ENCODE measurements at regions not wholly inside any gene's neighbourhood (a gene's known extent, or its start where the extent isn't known, plus 50 kb on each side); places are given as distances from the start of the nearest gene placed in this dataset.

DNA sequence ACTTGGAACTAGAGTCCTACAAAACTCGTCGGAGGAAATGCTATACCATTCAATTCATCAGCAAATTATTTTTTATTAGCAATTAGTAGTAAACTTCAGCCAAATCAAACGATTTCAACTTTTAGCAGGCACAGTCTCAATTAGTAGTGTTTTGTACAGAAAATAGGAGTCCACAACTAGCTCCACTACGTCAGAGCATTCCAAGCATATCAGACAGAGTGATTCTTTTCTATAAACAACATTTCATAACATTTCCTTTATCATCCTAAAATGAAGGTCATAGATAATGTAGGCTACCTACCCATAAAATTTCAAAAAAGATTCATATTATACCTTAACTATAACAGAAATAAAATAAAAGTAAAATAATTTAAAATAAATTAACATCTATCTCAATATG, 169.9 kb downstream of the KIF18A start:
- TF ChIP-seq, protein P1, sequence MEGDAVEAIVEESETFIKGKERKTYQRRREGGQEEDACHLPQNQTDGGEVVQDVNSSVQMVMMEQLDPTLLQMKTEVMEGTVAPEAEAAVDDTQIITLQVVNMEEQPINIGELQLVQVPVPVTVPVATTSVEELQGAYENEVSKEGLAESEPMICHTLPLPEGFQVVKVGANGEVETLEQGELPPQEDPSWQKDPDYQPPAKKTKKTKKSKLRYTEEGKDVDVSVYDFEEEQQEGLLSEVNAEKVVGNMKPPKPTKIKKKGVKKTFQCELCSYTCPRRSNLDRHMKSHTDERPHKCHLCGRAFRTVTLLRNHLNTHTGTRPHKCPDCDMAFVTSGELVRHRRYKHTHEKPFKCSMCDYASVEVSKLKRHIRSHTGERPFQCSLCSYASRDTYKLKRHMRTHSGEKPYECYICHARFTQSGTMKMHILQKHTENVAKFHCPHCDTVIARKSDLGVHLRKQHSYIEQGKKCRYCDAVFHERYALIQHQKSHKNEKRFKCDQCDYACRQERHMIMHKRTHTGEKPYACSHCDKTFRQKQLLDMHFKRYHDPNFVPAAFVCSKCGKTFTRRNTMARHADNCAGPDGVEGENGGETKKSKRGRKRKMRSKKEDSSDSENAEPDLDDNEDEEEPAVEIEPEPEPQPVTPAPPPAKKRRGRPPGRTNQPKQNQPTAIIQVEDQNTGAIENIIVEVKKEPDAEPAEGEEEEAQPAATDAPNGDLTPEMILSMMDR (conservative IDR thresholded peaks at IDR 0.05; ENCODE audit: low read depth in 2 of 2), result no peak
- no peak for TF ChIP-seq ZNF114 (CRISPR knock-in tag; IDR thresholded peaks at IDR 0.05)
- no peak for TF ChIP-seq POLR2AphosphoS5 (IDR thresholded peaks at IDR 0.05; ENCODE audit: low read depth)
- TF ChIP-seq CREB1 (CRISPR knock-in tag; IDR thresholded peaks at IDR 0.05; ENCODE audit: low read depth), result no peak
- TF ChIP-seq, protein P2, sequence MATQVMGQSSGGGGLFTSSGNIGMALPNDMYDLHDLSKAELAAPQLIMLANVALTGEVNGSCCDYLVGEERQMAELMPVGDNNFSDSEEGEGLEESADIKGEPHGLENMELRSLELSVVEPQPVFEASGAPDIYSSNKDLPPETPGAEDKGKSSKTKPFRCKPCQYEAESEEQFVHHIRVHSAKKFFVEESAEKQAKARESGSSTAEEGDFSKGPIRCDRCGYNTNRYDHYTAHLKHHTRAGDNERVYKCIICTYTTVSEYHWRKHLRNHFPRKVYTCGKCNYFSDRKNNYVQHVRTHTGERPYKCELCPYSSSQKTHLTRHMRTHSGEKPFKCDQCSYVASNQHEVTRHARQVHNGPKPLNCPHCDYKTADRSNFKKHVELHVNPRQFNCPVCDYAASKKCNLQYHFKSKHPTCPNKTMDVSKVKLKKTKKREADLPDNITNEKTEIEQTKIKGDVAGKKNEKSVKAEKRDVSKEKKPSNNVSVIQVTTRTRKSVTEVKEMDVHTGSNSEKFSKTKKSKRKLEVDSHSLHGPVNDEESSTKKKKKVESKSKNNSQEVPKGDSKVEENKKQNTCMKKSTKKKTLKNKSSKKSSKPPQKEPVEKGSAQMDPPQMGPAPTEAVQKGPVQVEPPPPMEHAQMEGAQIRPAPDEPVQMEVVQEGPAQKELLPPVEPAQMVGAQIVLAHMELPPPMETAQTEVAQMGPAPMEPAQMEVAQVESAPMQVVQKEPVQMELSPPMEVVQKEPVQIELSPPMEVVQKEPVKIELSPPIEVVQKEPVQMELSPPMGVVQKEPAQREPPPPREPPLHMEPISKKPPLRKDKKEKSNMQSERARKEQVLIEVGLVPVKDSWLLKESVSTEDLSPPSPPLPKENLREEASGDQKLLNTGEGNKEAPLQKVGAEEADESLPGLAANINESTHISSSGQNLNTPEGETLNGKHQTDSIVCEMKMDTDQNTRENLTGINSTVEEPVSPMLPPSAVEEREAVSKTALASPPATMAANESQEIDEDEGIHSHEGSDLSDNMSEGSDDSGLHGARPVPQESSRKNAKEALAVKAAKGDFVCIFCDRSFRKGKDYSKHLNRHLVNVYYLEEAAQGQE (IDR thresholded peaks at IDR 0.05; ENCODE audit: unreplicated experiment), result no peak
- no peak for TF ChIP-seq EZH2 (IDR thresholded peaks at IDR 0.05; ENCODE audit: low read depth, unreplicated experiment)
